ENCODE measurements at regions not wholly inside any gene's neighbourhood (a gene's known extent, or its start where the extent isn't known, plus 50 kb on each side); places are given as distances from the start of the nearest gene placed in this dataset.

- ATAC-seq, result no peak
- no peaks in the 10 kb centered on the region for H3K27me3 ChIP-seq
- H3K4me3 ChIP-seq, result no peak overlapping the region
- no peaks in the 10 kb centered on the region for H3K9me3 ChIP-seq
- TF ChIP-seq CTCF (IDR thresholded peaks at IDR 0.05 in 4 of 5, conservative IDR thresholded peaks at IDR 0.05 in 1 of 5) (no peak), POLR2A (IDR thresholded peaks at IDR 0.05) (no peak)
- in situ Hi-C loops (cut with MboI; ENCODE audit: low sequenced_read_pairs in 4 of 4) (no loop called here), intact Hi-C loops (cut with DNase I; ENCODE audit: low total_unique reads) (no loop called here)
- H3K4me1 ChIP-seq, result no peaks in the 10 kb centered on the region
- H3K27ac ChIP-seq, result no peak overlapping the region
- no peak for DNase-seq
- H3K36me3 ChIP-seq, result no peaks in the 10 kb centered on the region
Measured at GRCh38 chr14:43252866-43253265, 1254.2 kb downstream of the FSCB start.

- DNase-seq, result no peak
- Histone ChIP-seq H3K36me3 (no peaks in the 10 kb centered on the region), H3K9me3 (no peaks in the 10 kb centered on the region), H3K4me1 (no peaks in the 10 kb centered on the region), H3K4me3 (no peak overlapping the region), H3K27me3 (no peaks in the 10 kb centered on the region), H3K27ac (no peak overlapping the region)
- intact Hi-C loops (cut with DNase I; ENCODE audit: low total_unique reads) (no loop called here), in situ Hi-C loops (cut with MboI; ENCODE audit: low sequenced_read_pairs in 4 of 4) (no loop called here)
- no peak for ATAC-seq
- TF ChIP-seq POLR2A (IDR thresholded peaks at IDR 0.05), result no peak
- no peak for TF ChIP-seq CTCF (IDR thresholded peaks at IDR 0.05 in 4 of 5, conservative IDR thresholded peaks at IDR 0.05 in 1 of 5)
Measured at GRCh38 chr14:43249591-43249990, 1257.5 kb downstream of the FSCB start.

- Histone ChIP-seq H3K4me3 (no peak overlapping the region), H3K27me3 (no peaks in the 10 kb centered on the region), H3K27ac (no peak overlapping the region), H3K4me1 (no peaks in the 10 kb centered on the region), H3K36me3 (no peaks in the 10 kb centered on the region), H3K9me3 (no peaks in the 10 kb centered on the region)
- DNase-seq (no peak), ATAC-seq (no peak)
- intact Hi-C loops (cut with DNase I; ENCODE audit: low total_unique reads), result no loop called here
- TF ChIP-seq POLR2A (IDR thresholded peaks at IDR 0.05) (no peak), CTCF (IDR thresholded peaks at IDR 0.05 in 4 of 5, conservative IDR thresholded peaks at IDR 0.05 in 1 of 5) (no peak)
- in situ Hi-C loops (cut with MboI; ENCODE audit: low sequenced_read_pairs in 4 of 4), result no loop called here
Measured at GRCh38 chr14:43249116-43249515, 1258.0 kb downstream of the FSCB start.

GRCh38 chr14:43247877-43248276 lies 1259.2 kb downstream of the FSCB start:
- no peak overlapping the region for H3K27ac ChIP-seq
- intact Hi-C loops (cut with DNase I; ENCODE audit: low total_unique reads) (no loop called here), in situ Hi-C loops (cut with MboI; ENCODE audit: low sequenced_read_pairs in 4 of 4) (no loop called here)
- no peaks in the 10 kb centered on the region for H3K4me1 ChIP-seq
- H3K9me3 ChIP-seq, result no peaks in the 10 kb centered on the region
- no peaks in the 10 kb centered on the region for H3K27me3 ChIP-seq
- H3K36me3 ChIP-seq, result no peaks in the 10 kb centered on the region
- no peak overlapping the region for H3K4me3 ChIP-seq
- TF ChIP-seq CTCF (IDR thresholded peaks at IDR 0.05 in 4 of 5, conservative IDR thresholded peaks at IDR 0.05 in 1 of 5) (no peak), POLR2A (IDR thresholded peaks at IDR 0.05) (no peak)
- no peak for ATAC-seq
- no peak for DNase-seq

GRCh38 chr14:43244142-43244625 lies 1262.9 kb downstream of the FSCB start:
- no peaks in the 10 kb centered on the region for H3K9me3 ChIP-seq
- no peak overlapping the region for H3K27ac ChIP-seq
- H3K27me3 ChIP-seq, result no peaks in the 10 kb centered on the region
- in situ Hi-C loops (cut with MboI; ENCODE audit: low sequenced_read_pairs in 4 of 4), result no loop called here
- no peaks in the 10 kb centered on the region for H3K36me3 ChIP-seq
- H3K4me1 ChIP-seq, result no peaks in the 10 kb centered on the region
- ATAC-seq (no peak), DNase-seq (no peak)
- TF ChIP-seq POLR2A (IDR thresholded peaks at IDR 0.05), result no peak
- TF ChIP-seq CTCF (IDR thresholded peaks at IDR 0.05 in 4 of 5, conservative IDR thresholded peaks at IDR 0.05 in 1 of 5), result no peak
- intact Hi-C loops (cut with DNase I; ENCODE audit: low total_unique reads), result no loop called here
- no peak overlapping the region for H3K4me3 ChIP-seq

Measured in gastrocnemius medialis (tissue), 4 donors.